DMS53 treated with DMSO at 0.1 percent for 48 hours (cell line): ENCODE measurements at regions not wholly inside any gene's neighbourhood (a gene's known extent, or its start where the extent isn't known, plus 50 kb on each side); places are given as distances from the start of the nearest gene placed in this dataset.
"Not testable (repeated sequence)": the region's sequence is repeated elsewhere in the genome, so short reads cannot be mapped to it uniquely, and the experiment has no call there.

Experiments
- DNase-seq: peaks from one replicate; lab custom pipeline; 2025; ENCODE audit not compliant: unreplicated experiment; lab: John Stamatoyannopoulos, UW

- DNase-seq: no peak
Observed at GRCh38 chr9:25078202-25078601, 532.5 kb upstream of the IZUMO3 start.

GRCh38 chr9:25048098-25048724 lies 502.5 kb upstream of the IZUMO3 start:
- no peak for DNase-seq

DNA sequence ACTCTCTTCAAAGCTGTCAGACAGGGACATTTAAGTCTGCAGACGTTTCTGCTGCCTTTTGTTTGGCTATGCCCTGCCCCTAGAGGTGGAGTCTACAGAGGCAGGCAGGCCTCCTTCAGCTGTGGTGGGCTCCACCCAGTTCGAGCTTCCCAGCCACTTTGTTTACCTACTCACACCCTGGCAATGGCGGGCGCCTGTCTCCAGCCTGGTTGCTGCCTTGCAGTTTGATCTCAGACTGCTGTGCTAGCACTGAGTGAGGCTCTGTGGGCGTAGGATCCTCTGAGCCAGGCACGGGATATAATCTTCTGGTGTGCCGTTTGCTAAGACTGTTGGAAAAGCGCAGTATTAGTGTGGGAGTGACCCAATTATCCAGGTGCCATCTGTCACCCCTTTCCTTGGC lies 499.8 kb upstream of the IZUMO3 start:
- not testable (repeated sequence) for DNase-seq

DNA sequence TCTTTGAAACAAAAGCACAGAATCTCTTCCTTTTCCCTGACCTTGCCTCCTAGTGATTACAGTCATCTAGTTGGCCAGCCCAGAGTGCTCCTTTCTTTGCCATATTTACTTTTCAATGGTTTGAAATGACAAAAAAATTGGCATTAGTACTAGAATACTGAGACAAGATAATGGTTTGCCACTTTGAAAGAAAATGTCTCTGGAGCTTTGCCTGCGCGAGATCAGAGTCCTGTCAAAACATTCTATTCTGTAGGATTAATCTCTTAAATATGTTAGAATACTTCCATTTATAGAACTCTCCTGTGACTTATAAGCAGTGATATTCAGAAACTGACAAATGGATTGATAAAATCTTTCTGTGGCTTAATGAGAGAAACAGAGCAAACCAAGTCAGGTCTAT lies 484.0 kb upstream of the IZUMO3 start:
- DNase-seq: no peak

DNA sequence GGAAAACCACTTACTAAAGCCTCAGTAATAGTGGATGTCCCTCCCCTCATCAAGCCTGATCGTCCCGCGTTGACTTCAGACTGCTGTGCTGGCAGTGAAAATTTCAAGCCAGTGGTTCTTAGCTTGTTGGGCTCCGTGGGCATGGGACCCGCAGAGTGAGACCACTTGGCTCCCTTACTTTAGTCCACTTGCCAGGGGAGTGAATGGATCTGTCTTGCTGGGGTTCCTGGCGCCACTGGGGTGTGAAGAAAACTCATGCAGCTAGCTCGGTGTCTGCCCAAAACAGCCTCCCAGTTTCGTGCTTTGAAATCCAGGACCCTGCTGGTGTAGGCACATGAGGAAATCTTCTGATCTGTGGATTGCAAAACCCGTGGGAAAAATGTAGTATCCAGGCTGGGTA lies 480.0 kb upstream of the IZUMO3 start:
- DNase-seq: no peak

DNA sequence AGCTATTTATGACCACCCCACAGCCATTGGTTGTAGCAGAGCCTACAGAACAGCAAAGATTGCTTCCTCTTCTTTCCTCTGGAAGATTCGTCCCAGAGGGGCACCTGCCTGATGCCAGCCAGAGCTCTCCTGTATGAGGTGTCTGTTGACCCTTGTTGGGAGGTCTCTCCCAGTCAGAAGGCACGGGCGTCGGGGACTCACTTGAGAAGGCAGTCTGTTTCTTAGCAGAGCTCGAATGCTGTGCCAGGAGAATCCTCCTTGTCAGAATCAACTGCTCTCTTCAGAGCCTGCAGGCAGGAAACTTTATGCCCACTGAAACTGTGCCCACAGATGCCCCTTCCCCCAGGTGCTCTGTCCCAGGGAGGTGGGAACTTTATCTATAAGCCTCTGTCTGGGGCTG lies 479.5 kb upstream of the IZUMO3 start:
- no peak for DNase-seq

DNA sequence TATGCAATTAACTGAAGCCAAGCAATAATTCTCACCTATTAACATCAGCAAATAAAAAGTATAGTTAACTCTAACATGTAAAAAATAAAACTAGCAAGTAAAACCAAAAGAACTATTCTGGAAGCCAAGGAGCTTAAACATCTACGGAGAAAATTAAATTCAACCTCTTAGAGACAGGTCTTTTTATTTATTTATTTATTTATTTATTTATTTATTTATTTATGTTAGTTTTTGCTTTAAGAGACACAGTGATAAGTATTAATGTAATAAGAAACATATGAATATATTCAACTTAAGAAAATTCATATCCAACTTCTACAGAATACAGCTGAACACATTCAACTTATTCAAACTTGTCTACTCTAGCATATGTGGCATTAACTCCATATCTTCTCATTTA lies 472.1 kb upstream of the IZUMO3 start:
- no peak for DNase-seq

DNA sequence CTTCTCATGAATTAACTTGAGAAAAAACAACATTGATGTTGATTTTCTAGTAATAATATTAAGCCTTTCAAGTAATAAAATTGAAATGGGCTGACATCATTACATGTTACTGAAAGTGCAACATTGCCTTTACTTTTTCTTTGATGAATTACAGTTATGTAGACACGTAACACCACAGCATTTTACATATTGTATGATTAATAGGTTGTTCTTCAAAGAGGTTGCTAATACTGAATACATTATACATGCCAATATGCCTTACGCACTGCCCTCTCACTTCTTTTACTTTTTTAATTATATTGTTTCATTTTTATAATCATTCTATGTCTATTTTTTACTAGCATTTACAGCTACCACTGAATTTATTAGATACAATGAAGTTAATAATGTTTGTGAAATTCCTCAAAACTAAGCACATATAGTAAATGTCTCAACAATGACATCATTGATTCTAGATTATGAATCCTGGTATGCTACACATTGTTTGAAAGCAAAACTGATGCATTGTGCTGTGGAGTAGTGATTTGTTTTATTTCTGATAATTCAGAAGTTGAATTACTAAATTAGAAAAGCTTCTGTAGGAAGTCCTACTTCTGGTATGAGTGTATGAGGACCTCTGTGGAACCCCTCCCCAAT lies 464.4 kb upstream of the IZUMO3 start:
- DNase-seq: no peak

DNA sequence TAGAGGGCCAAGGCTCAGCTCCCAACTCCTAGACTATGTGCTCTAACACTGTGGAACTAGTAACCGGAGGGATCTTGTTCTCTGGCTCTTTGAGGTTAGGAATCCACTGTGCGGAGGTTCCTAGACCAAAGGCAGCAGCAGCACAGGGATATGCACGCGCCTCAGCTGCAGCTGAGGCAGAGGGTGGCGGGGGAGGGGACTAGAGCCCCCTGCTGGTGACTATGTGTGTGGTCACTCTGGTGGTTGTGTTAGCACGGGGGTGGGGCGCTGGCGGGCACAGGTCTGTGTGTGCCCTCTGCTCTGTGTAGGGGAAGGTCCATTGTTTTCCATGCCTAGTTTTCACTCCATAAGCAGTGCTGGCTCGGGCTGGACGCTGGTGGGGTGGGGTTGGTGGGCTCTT lies 458.0 kb upstream of the IZUMO3 start:
- no peak for DNase-seq

DNA sequence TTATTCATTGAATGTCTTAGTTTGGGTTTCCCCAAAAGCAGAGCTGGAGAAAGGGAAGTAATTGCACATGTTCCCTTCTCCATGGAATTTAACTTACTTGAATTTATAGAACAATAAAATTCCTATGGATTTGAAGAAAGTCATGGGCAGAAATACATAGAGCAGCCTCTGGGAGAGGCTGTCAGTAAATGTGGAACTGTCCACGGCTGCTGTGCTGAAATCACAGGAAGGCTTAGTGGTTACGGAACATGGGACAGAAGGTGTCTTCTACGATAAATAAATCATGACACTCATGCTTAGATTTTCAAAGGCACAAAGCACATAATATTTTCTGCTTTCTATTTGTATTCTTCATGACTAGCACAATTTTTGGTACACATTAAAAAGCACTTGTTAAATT lies 440.6 kb upstream of the IZUMO3 start:
- DNase-seq: no peak

DNA sequence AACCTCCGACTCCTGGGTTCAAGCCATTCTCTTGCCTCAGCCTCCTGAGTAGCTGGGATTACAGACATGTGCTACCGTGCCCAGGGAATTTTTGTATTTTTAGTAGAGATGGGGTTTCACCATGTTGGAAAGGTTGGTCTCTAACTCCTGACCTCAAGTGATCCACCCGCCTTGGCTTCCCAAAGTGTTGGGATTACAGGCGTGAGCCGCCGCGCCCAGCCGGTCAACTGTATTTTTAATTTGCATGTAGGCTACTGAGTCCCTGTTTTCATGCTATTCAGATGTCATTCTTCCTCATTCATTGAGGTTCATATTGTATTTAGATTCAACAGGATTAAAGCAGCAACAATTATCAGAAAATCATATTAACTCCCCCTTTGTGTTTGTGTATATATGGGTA lies 425.1 kb upstream of the IZUMO3 start:
- not testable (repeated sequence) for DNase-seq

- no peak for DNase-seq
Observed at GRCh38 chr9:24961762-24962161, 416.1 kb upstream of the IZUMO3 start.

DNA sequence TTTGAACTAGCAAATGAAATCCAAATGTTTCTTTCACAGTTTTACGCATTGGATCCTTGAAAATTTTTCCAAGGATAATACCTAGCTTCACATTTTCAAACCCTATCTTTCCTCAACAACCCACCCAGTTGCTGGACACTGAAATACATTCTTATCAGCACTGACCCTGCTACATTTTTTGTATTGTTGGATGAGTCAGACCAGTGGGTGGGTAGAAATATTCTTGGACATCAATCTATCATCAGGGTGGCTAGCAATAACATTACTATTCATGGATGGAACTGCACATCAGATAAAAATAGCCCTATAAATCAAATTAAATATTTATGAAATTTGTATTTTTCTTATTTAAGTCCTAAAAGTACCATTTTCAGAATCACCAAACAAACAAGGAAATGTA lies 407.4 kb upstream of the IZUMO3 start:
- no peak for DNase-seq

DNA sequence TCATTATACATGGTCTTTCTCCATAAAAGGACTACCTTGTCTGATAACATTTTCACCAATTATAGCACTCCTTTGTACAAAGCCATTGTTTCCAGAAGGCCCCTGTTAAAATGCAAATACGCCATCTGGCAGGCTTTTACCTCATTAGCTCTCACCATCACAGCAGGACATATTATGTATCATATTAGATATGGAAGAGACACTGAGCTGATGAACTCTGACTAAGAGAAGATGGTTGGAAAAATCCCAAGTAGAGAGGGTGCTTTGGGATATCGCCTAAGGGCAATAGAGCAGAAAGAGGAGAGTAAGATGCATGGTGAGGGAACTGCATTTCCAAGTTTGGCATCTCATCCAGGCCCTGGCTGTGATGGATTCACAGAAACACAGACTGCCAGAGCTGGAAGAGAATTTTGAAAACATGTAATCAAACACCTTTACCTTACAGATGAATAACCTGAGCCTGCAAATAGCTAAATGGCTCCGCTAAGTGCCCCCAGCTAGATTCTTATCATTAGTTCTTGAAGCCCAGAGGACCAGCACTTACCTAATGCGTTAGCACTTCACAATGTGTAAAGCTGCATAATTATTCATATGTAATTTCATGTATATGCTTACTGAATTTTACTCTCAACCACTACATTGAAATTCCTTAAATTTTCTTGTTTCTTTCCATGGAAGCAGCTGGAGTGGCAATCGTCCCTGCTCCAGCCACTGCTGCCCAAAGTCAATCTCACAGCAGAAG lies 393.6 kb upstream of the IZUMO3 start:
- no peak for DNase-seq

GRCh38 chr9:24936117-24936516 lies 390.4 kb upstream of the IZUMO3 start:
- no peak for DNase-seq

GRCh38 chr9:24932785-24933184 lies 387.1 kb upstream of the IZUMO3 start:
- no peak for DNase-seq

DNA sequence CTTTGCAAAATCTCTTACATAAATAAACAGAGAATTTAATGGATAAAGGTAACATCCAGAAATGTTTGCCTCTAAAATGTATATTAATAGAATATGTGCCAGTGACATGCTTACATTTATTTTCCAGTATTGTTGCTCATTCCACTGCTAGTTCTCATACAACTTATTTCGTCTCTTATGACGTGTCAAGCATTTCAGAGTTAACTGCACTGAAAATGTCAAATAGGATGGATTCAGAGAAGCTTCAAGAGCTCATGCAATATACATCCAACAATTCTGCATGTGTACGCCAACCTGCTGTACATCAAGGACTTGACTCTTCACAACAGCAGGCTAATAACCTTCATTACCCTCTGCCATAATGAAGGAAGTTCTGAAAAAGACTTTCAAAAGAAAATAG lies 386.2 kb upstream of the IZUMO3 start:
- no peak for DNase-seq

DNA sequence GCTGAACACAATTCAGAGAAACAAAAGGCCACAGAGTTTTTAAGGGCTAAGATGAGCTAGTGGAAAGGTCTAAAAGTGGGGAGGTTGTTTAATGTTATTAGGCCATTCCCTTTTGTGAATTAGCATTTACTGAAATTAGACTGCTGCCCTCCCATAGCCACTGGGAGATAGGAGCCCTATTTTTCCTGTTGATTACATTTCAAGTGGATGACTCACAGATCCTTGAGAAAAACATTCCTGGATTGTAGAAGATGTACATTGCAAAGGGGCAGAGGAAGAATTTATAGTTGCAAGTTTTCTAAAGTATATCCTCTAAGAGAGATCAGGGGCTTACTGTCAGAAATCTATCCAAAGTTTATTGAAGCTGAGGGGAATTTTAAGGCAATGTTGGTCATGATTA lies 367.1 kb upstream of the IZUMO3 start:
- peak; percentile 3 for DNase-seq

- no peak for DNase-seq
Observed at GRCh38 chr9:24901319-24901718, 355.6 kb upstream of the IZUMO3 start.

DNA sequence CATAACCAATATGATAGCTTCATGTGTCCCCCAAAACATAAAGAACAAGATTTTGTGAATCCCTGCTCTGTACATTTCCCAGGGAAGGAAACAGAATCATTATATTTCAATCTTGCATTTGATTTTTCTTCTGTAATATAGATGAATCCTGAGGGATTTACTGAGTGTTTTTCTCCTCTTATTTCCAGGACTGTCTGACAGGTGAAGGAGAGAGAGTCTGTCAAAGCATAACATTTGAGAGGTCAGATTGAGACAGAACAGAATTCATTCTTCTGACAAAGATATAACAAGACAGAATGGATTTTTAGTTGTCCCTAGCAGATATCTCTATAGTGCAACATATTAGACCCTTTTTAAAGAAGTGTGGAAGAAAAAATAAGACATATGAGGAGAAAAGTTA lies 354.5 kb upstream of the IZUMO3 start:
- no peak for DNase-seq

GRCh38 chr9:24899463-24899862 lies 353.8 kb upstream of the IZUMO3 start:
- DNase-seq: no peak

DNA sequence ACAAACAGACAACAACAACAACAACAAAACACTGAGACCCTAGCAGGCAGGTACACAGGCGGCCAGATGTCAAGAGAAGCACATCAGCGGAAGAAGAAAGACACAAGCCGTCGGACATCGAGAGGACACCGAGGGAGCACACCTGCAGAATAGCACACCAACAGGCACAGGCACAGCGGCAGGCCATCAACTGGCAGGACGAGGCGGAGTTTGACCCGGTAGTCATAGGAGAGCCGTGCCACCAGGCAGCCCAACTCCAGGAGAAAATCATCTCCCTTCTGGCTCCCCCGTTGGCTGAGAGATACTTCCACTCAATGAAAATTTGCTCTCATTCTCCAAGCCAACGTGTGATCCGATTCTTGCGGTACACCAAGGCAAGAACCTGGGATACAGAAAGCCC lies 352.1 kb upstream of the IZUMO3 start:
- DNase-seq: no peak

DNA sequence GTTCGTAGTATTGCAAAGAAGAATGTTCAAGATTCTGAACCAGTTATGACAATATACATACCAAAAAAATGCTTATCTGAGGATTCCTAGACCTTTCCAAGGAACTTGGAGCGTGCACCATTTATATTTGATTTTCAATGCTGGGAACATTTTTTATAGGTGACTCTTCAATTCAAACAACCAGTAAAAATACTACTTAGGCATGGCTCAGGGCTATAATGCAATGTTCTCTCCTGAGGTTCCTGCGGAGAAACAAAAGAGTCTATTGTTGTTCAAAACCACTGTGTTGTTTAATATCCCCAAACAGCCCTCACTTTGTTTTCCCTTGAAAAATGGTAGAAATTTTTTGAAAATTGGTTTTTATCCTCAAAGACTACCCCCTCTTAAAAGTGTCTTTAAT lies 335.7 kb upstream of the IZUMO3 start:
- no peak for DNase-seq
